Karpas-422 (cell line): ENCODE measurements at regions not wholly inside any gene's neighbourhood (a gene's known extent, or its start where the extent isn't known, plus 50 kb on each side); places are given as distances from the start of the nearest gene placed in this dataset.

Experiments
- DNase-seq: peaks from one replicate; pipeline ENCODE4 v3.0.0-alpha.2; 2015
- H2AFZ ChIP-seq: fragments of 200-600 bp; sonication (generic); 2 replicates; pipeline ENCODE4 v1.6.1; 2014; ENCODE audit warnings: antibody characterized with exemption, low read length, mixed read lengths
- H3K27ac ChIP-seq: fragments of 200-600 bp; sonication (generic); 2 replicates; pipeline ENCODE4 v1.5.1; 2014; ENCODE audit warnings: mild to moderate bottlenecking, low read length, moderate library complexity
- H3K27me3 ChIP-seq: fragments of 200-600 bp; sonication (generic); 2 replicates; pipeline ENCODE4 v1.6.1; 2014; ENCODE audit warnings: low read length, mixed read lengths
- H3K36me3 ChIP-seq: fragments of 200-600 bp; sonication (generic); 2 replicates; pipeline ENCODE4 v1.6.1; 2014; ENCODE audit warnings: low read length, mixed read lengths; ENCODE audit not compliant: insufficient read depth
- H3K4me1 ChIP-seq: fragments of 200-600 bp; sonication (generic); 2 replicates; pipeline ENCODE4 v1.6.1; 2014; ENCODE audit warnings: mild to moderate bottlenecking, low read length, mixed read lengths
- H3K4me2 ChIP-seq: fragments of 200-600 bp; sonication (generic); 2 replicates; pipeline ENCODE4 v1.6.1; 2014; ENCODE audit warnings: low read length, low read depth, mild to moderate bottlenecking; ENCODE audit not compliant: poor library complexity, severe bottlenecking
- H3K4me3 ChIP-seq: fragments of 200-600 bp; sonication (generic); 2 replicates; pipeline ENCODE4 v1.5.1; 2014; ENCODE audit warnings: mild to moderate bottlenecking, antibody characterized with exemption, low read length, mixed read lengths
- H3K79me2 ChIP-seq: fragments of 200-600 bp; sonication (generic); 2 replicates; pipeline ENCODE4 v1.6.1; 2014; ENCODE audit warnings: mild to moderate bottlenecking, low read length, mixed read lengths
- H3K9ac ChIP-seq: fragments of 200-600 bp; sonication (generic); 2 replicates; pipeline ENCODE4 v1.6.0; 2014; ENCODE audit warnings: low read length
- H3K9me2 ChIP-seq: fragments of 200-600 bp; sonication (generic), shearing (Covaris generic); replicated peaks from 2 replicates; pipeline ENCODE4 v1.6.0; 2014; ENCODE audit warnings: mild to moderate bottlenecking, low read length, moderate library complexity; ENCODE audit not compliant: insufficient read depth
- H3K9me3 ChIP-seq: fragments of 300-700, 200-600 bp; sonication (generic); 2 replicates; pipeline ENCODE4 v1.6.1; 2014; ENCODE audit warnings: low read length, mixed read lengths
- H4K20me1 ChIP-seq: fragments of 200-600 bp; sonication (generic); 2 replicates; pipeline ENCODE4 v1.6.1; 2014; ENCODE audit warnings: mild to moderate bottlenecking, antibody characterized with exemption, low read length, low read depth; ENCODE audit not compliant: insufficient read depth

GRCh38 chr18:30634249-30634648, 408.3 kb downstream of the DSC3 start:
- no peaks in the 10 kb centered on the region for H4K20me1 ChIP-seq
- H3K27me3 ChIP-seq, result no peaks in the 10 kb centered on the region
- H3K4me2 ChIP-seq, result no peak overlapping the region
- H2AFZ ChIP-seq, result no peak overlapping the region
- H3K79me2 ChIP-seq, result no peaks in the 10 kb centered on the region
- no peak overlapping the region for H3K27ac ChIP-seq
- no peak overlapping the region for H3K9ac ChIP-seq
- no peaks in the 10 kb centered on the region for H3K9me3 ChIP-seq
- no peak for DNase-seq
- H3K4me3 ChIP-seq, result no peak overlapping the region
- H3K9me2 ChIP-seq, result no peaks in the 10 kb centered on the region
- H3K4me1 ChIP-seq, result no peaks in the 10 kb centered on the region
- H3K36me3 ChIP-seq, result no peaks in the 10 kb centered on the region

- Histone ChIP-seq H2AFZ (no peak overlapping the region), H3K9me3 (no peaks in the 10 kb centered on the region), H4K20me1 (no peaks in the 10 kb centered on the region), H3K27me3 (no peaks in the 10 kb centered on the region), H3K4me1 (no peaks in the 10 kb centered on the region), H3K4me3 (no peak overlapping the region), H3K9ac (no peak overlapping the region), H3K9me2 (no peaks in the 10 kb centered on the region), H3K27ac (no peak overlapping the region), H3K79me2 (no peaks in the 10 kb centered on the region), H3K4me2 (no peak overlapping the region), H3K36me3 (no peaks in the 10 kb centered on the region)
- DNase-seq, result no peak
Measured at GRCh38 chr18:30632071-30632698, 410.4 kb downstream of the DSC3 start.

GRCh38 chr18:30625961-30626360, 416.6 kb downstream of the DSC3 start:
- no peak overlapping the region for H3K27ac ChIP-seq
- no peaks in the 10 kb centered on the region for H3K9me3 ChIP-seq
- no peak for DNase-seq
- no peak overlapping the region for H3K4me3 ChIP-seq
- H3K4me1 ChIP-seq, result no peaks in the 10 kb centered on the region
- no peaks in the 10 kb centered on the region for H3K9me2 ChIP-seq
- no peaks in the 10 kb centered on the region for H3K79me2 ChIP-seq
- H2AFZ ChIP-seq, result no peak overlapping the region
- no peaks in the 10 kb centered on the region for H3K27me3 ChIP-seq
- no peak overlapping the region for H3K9ac ChIP-seq
- H3K36me3 ChIP-seq, result no peaks in the 10 kb centered on the region
- H4K20me1 ChIP-seq, result no peaks in the 10 kb centered on the region
- H3K4me2 ChIP-seq, result no peak overlapping the region

GRCh38 chr18:30623401-30624065, 419.0 kb downstream of the DSC3 start:
- no peak overlapping the region for H3K9ac ChIP-seq
- no peaks in the 10 kb centered on the region for H3K27me3 ChIP-seq
- no peaks in the 10 kb centered on the region for H3K9me2 ChIP-seq
- H3K4me1 ChIP-seq, result no peaks in the 10 kb centered on the region
- H3K4me3 ChIP-seq, result no peak overlapping the region
- H3K27ac ChIP-seq, result no peak overlapping the region
- H4K20me1 ChIP-seq, result no peaks in the 10 kb centered on the region
- H3K36me3 ChIP-seq, result no peaks in the 10 kb centered on the region
- no peaks in the 10 kb centered on the region for H3K79me2 ChIP-seq
- H3K4me2 ChIP-seq, result no peak overlapping the region
- no peak for DNase-seq
- no peaks in the 10 kb centered on the region for H3K9me3 ChIP-seq
- no peak overlapping the region for H2AFZ ChIP-seq

- Histone ChIP-seq H3K27ac (no peak overlapping the region), H3K9me2 (no peaks in the 10 kb centered on the region), H3K4me1 (no peaks in the 10 kb centered on the region), H3K79me2 (no peaks in the 10 kb centered on the region), H4K20me1 (no peaks in the 10 kb centered on the region), H3K27me3 (no peaks in the 10 kb centered on the region), H3K9me3 (no peaks in the 10 kb centered on the region), H3K36me3 (no peaks in the 10 kb centered on the region), H3K9ac (no peak overlapping the region), H2AFZ (no peak overlapping the region), H3K4me2 (no peak overlapping the region), H3K4me3 (no peak overlapping the region)
- no peak for DNase-seq
Measured at GRCh38 chr18:30622635-30623034, 419.9 kb downstream of the DSC3 start.

- no peaks in the 10 kb centered on the region for H3K9me3 ChIP-seq
- H3K9me2 ChIP-seq, result no peaks in the 10 kb centered on the region
- H3K4me2 ChIP-seq, result no peak overlapping the region
- H3K79me2 ChIP-seq, result no peaks in the 10 kb centered on the region
- no peaks in the 10 kb centered on the region for H4K20me1 ChIP-seq
- no peak overlapping the region for H3K27ac ChIP-seq
- DNase-seq, result no peak
- no peaks in the 10 kb centered on the region for H3K27me3 ChIP-seq
- H3K36me3 ChIP-seq, result no peaks in the 10 kb centered on the region
- H2AFZ ChIP-seq, result no peak overlapping the region
- no peak overlapping the region for H3K4me3 ChIP-seq
- H3K9ac ChIP-seq, result no peak overlapping the region
- no peaks in the 10 kb centered on the region for H3K4me1 ChIP-seq
Measured at GRCh38 chr18:30622104-30622503, 420.4 kb downstream of the DSC3 start.

GRCh38 chr18:30618567-30618966, 424.0 kb downstream of the DSC3 start:
- no peaks in the 10 kb centered on the region for H4K20me1 ChIP-seq
- no peak overlapping the region for H3K4me3 ChIP-seq
- H3K79me2 ChIP-seq, result no peaks in the 10 kb centered on the region
- no peaks in the 10 kb centered on the region for H3K9me3 ChIP-seq
- H3K9ac ChIP-seq, result no peak overlapping the region
- H2AFZ ChIP-seq, result no peak overlapping the region
- no peaks in the 10 kb centered on the region for H3K9me2 ChIP-seq
- no peak overlapping the region for H3K4me2 ChIP-seq
- no peaks in the 10 kb centered on the region for H3K4me1 ChIP-seq
- H3K36me3 ChIP-seq, result no peaks in the 10 kb centered on the region
- no peak overlapping the region for H3K27ac ChIP-seq
- no peak for DNase-seq
- H3K27me3 ChIP-seq, result no peaks in the 10 kb centered on the region

- no peak overlapping the region for H3K9ac ChIP-seq
- no peak overlapping the region for H3K27ac ChIP-seq
- no peaks in the 10 kb centered on the region for H4K20me1 ChIP-seq
- no peak overlapping the region for H2AFZ ChIP-seq
- no peak overlapping the region for H3K4me3 ChIP-seq
- H3K4me2 ChIP-seq, result no peak overlapping the region
- H3K27me3 ChIP-seq, result no peaks in the 10 kb centered on the region
- no peaks in the 10 kb centered on the region for H3K79me2 ChIP-seq
- no peaks in the 10 kb centered on the region for H3K36me3 ChIP-seq
- H3K9me3 ChIP-seq, result no peaks in the 10 kb centered on the region
- no peak for DNase-seq
- no peaks in the 10 kb centered on the region for H3K4me1 ChIP-seq
- H3K9me2 ChIP-seq, result no peaks in the 10 kb centered on the region
Measured at GRCh38 chr18:30616414-30616813, 426.1 kb downstream of the DSC3 start.
